Neutrophil (primary cell): ENCODE measurements at regions not wholly inside any gene's neighbourhood (a gene's known extent, or its start where the extent isn't known, plus 50 kb on each side); places are given as distances from the start of the nearest gene placed in this dataset.

Source experiments
- H3K27ac ChIP-seq: fragments of 200-600 bp; sonication (generic); 2 replicates; pipeline ENCODE4 v1.5.1; 2016; ENCODE audit warnings: mild to moderate bottlenecking, moderate library complexity
- H3K27me3 ChIP-seq: fragments of 200-600 bp; sonication (generic); 2 replicates; pipeline ENCODE4 v1.6.0; 2016; ENCODE audit warnings: mild to moderate bottlenecking
- H3K36me3 ChIP-seq: fragments of 200-600 bp; sonication (generic); 2 replicates; pipeline ENCODE4 v1.5.1; 2017
- H3K4me1 ChIP-seq, 2 experiments: fragments of 200-600 bp in 1 of 2; sonication (generic) in 1 of 2; 1 replicate in 1 of 2; 2 replicates in 1 of 2; pipeline versions ENCODE4 v1.5.1 to v1.6.1; 2013 to 2016; ENCODE audit warnings: low read depth in 1 of 2, low read length in 1 of 2, mild to moderate bottlenecking in 1 of 2, moderate library complexity in 1 of 2; ENCODE audit not compliant: control insufficient read depth in 1 of 2, insufficient read depth in 1 of 2
- H3K4me3 ChIP-seq, 2 experiments: fragments of 200-600 bp in 1 of 2; sonication (generic) in 1 of 2; 1 replicate in 1 of 2; 2 replicates in 1 of 2; pipeline ENCODE4 v1.5.1; 2013 to 2016; ENCODE audit warnings: low read depth in 1 of 2, low read length in 1 of 2, mild to moderate bottlenecking in 1 of 2, moderate library complexity in 1 of 2
- H3K9me3 ChIP-seq: fragments of 200-600 bp; sonication (generic); 2 replicates; pipeline ENCODE4 v1.5.1; 2016
- CTCF ChIP-seq: fragments of 200-600 bp; sonication (generic); IDR thresholded peaks from 2 replicates; pipeline ENCODE4 v1.5.1; 2016; ENCODE audit warnings: antibody characterized with exemption

GRCh38 chr4:37763831-37764230 lies 62.7 kb upstream of the PGM2 start:
- Histone ChIP-seq H3K36me3 (no peaks in the 10 kb centered on the region), H3K9me3 (no peaks in the 10 kb centered on the region), H3K4me1 (peaks cover 45 to 50% of the 10 kb centered on the region in 2 experiments), H3K27ac (peak overlapping the region; percentile 21), H3K4me3 (no peak overlapping the region), H3K27me3 (no peaks in the 10 kb centered on the region)
- no peak for TF ChIP-seq CTCF

GRCh38 chr4:37762991-37763368 lies 63.5 kb upstream of the PGM2 start:
- Histone ChIP-seq H3K36me3 (no peaks in the 10 kb centered on the region), H3K4me3 (peak overlapping the region in 1 of 2 experiments; percentile 3), H3K9me3 (no peaks in the 10 kb centered on the region), H3K4me1 (peaks cover 54 to 58% of the 10 kb centered on the region in 2 experiments), H3K27ac (peak overlapping the region; percentile 92), H3K27me3 (no peaks in the 10 kb centered on the region)
- TF ChIP-seq CTCF: no peak

GRCh38 chr4:37762294-37762990 lies 64.0 kb upstream of the PGM2 start:
- TF ChIP-seq CTCF: no peak
- H3K27ac ChIP-seq: peak overlapping the region; percentile 92
- H3K4me3 ChIP-seq: peak overlapping the region in 1 of 2 experiments; percentile 3
- no peaks in the 10 kb centered on the region for H3K27me3 ChIP-seq
- H3K36me3 ChIP-seq: no peaks in the 10 kb centered on the region
- H3K4me1 ChIP-seq: peaks cover 59 to 61% of the 10 kb centered on the region in 2 experiments
- H3K9me3 ChIP-seq: no peaks in the 10 kb centered on the region

- Histone ChIP-seq H3K36me3 (no peaks in the 10 kb centered on the region), H3K9me3 (no peaks in the 10 kb centered on the region), H3K27ac (peak overlapping the region; percentile 92), H3K4me1 (peaks cover 74 to 75% of the 10 kb centered on the region in 2 experiments), H3K4me3 (peak overlapping the region in 1 of 2 experiments; percentile 3), H3K27me3 (no peaks in the 10 kb centered on the region)
- no peak for TF ChIP-seq CTCF
Measured at GRCh38 chr4:37760840-37761239, 65.6 kb upstream of the PGM2 start.

GRCh38 chr4:37759833-37760232 lies 66.7 kb upstream of the PGM2 start:
- Histone ChIP-seq H3K27ac (peak overlapping the region; percentile 92), H3K4me1 (peaks cover 84 to 85% of the 10 kb centered on the region in 2 experiments), H3K36me3 (no peaks in the 10 kb centered on the region), H3K4me3 (peak overlapping the region in 1 of 2 experiments; percentile 2), H3K9me3 (no peaks in the 10 kb centered on the region), H3K27me3 (no peaks in the 10 kb centered on the region)
- no peak for TF ChIP-seq CTCF
